ENCODE measurements at regions not wholly inside any gene's neighbourhood (a gene's known extent, or its start where the extent isn't known, plus 50 kb on each side); places are given as distances from the start of the nearest gene placed in this dataset.

- peak; percentile 81 for DNase-seq
Observed at GRCh38 chr6:25070547-25071366, 135.0 kb upstream of the RIPOR2 start.

GRCh38 chr6:25078141-25078540 lies 142.4 kb upstream of the RIPOR2 start:
- DNase-seq, result no peak

- DNase-seq, result no peak
Observed at GRCh38 chr6:25083784-25084507, 148.2 kb upstream of the RIPOR2 start.

- DNase-seq, result no peak
Observed at GRCh38 chr6:25084508-25084833, 148.7 kb upstream of the RIPOR2 start.

DNA sequence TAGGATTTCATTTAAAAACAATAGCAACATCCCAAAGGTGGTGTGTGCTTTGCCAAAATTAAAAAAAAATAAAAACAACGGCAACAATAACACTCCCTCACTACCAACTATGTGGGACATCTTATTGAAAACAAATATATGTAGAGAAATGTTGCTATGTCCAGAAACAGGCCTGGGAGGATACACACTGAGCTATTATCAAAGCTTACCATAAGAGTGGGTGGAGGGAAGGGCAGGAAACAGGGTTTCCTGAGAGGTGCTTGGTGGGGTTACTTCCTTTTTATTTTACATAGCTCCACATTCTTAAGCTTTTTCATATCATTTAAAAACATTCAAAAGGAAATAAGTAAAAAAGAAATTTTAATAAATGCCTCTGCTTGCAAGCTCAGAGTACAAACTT lies 150.0 kb upstream of the RIPOR2 start:
- DNase-seq, result peak; percentile 3

- DNase-seq, result no peak
Observed at GRCh38 chr6:25086500-25087091, 150.8 kb upstream of the RIPOR2 start.

- no peak for DNase-seq
Observed at GRCh38 chr6:25088513-25088912, 152.8 kb upstream of the RIPOR2 start.

GRCh38 chr6:25089442-25089841 lies 153.7 kb upstream of the RIPOR2 start:
- DNase-seq, result no peak

- DNase-seq, result no peak
Observed at GRCh38 chr6:25094726-25095125, 159.0 kb upstream of the RIPOR2 start.

DNA sequence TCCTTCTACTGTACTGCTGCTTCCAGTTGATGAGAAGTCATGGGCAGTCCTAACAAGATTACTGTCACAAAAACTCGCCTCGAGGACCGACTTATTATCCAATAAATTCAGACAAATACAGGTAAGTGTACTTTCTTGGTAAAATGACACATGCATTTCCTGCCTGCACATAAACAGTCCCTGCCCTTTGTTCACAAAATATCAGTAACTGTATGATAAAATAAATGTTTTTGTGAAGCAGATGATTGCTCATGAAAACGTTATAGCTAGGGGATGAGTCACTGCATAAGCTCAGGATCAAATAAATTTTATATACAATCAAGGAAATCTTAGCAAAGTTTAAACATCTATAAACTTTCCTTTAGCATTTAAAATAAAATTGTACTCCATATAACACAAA lies 164.5 kb upstream of the RIPOR2 start:
- DNase-seq, result no peak

DNA sequence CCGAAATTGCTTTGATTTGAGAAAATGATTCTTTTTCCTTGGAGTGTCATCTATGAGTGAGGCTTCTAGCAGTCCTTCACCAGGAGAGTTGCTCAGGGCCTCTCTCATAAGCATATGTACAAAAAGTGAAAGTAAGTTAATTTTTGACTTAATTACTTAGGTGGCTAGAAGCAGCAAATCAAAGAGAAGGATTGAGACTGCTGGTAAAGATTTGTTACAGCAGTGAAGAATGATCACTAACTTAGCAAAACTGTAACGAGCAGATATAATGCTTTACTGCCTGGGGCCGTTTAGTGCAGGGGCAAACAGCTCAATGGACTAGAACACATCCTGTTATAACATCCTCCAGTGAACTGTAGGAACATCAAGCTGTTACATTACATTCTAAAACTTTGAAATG lies 167.8 kb upstream of the RIPOR2 start:
- DNase-seq, result no peak

- no peak for DNase-seq
Observed at GRCh38 chr6:25105070-25105925, 169.5 kb upstream of the RIPOR2 start.

- no peak for DNase-seq
Observed at GRCh38 chr6:25107218-25107617, 171.5 kb upstream of the RIPOR2 start.

DNA sequence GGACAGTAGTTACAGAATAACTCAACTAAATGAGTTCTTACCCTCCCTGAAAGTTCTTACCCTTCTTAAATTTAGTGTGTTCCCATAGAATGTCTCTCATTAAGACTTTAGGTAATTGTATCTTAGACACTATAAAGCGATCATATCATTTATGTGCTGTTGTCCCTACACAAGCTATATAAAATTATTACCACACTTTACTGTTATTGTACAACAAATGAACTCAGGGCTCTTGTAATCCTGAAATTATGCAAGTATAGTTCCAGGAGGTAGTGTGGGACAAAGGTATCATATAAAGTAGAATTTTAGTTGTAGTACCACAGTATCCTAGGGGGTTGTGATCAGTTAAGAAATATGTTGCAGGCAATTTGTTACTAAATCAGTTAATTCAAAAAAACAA lies 167.4 kb upstream of the CARMIL1 start:
- DNase-seq, result no peak

- no peak for DNase-seq
Observed at GRCh38 chr6:25112322-25112773, 166.8 kb upstream of the CARMIL1 start.

DNA sequence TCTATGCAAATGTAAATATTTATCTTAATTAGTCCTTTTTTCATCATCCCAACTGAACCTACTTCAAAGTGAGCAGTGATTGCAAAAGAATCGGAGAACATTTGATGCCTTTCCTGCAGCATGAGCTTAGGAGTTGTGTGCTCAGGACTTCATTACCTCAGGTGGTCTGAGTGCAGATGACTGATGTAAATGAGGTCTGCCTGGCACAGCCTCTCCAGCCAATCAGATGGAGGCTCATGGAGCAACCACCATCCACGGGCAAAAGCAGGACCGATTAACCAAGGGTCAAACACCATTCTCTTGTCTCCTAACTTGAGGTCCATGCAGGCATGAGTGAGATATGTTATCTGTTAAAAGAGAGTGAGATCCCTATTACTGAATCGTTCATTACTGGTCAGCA lies 165.7 kb upstream of the CARMIL1 start:
- no peak for DNase-seq

DNA sequence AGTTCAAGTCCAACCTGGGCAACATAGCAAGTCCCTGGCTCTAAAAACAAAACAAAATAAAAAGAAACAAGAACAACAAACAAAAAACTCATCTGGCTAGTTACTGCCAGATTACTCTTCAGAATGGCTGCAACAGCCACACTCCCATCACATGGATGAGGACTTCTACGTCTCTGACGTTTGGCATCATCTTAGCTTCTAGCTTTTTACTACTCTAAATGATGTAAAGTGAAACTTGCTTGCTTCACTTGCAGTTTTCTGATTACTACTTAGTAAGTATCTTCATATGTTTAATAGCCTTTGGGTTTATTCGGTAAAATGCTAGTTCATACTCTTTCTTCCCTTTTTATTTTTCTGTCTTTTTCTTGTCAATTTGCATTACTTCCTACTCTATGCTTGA lies 161.1 kb upstream of the CARMIL1 start:
- DNase-seq, result no peak

- no peak for DNase-seq
Observed at GRCh38 chr6:25121186-25121585, 158.0 kb upstream of the CARMIL1 start.

DNA sequence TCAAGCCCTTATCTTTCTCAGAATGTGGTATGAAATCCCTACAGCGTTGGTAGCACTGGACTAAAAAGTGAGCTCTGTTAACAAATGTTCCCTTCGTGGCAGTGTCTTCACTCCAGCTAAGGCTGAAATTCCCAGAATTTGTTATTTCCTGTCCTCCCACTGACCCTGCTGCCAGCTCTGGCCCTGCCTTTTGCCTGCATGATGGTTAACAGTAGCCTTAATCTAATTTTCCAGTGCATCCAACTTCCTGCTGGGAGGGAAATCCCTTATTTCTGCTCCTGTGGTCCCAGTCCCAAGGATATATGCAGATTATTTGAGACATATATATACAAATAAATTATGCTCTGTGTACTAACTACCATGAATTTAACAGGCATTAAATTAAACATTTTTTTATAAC lies 157.2 kb upstream of the CARMIL1 start:
- DNase-seq, result no peak

DNA sequence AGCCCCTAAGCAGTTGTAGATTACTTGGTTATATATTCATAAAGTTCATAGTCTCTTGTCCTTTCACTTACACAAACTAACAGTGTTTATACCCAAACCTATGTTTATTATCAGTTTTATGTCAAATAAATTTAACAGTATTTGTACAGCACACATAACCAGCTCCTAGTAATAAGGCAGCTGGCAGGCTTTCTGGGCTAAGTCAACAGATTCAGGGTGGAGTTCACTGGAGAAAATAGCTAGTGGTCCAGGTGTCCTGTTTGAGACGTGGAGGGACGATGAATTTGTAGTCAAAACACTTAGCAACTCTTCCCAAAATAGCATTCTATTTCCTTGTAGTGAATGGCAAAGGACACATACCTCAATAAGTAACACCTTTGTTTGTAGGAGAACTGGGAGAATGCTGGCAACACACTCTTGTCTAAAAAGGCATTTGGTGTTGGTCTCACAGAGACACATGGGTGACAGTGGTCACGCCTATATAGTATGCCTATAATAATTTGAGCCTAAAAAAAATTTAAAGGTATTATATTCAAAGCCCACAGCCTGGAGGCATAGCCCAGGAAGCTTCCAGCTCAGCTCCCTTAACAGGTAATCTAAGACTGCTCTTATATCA lies 156.4 kb upstream of the CARMIL1 start:
- DNase-seq, result no peak

GRCh38 chr6:25124216-25124715 lies 154.9 kb upstream of the CARMIL1 start:
- no peak for DNase-seq

DNA sequence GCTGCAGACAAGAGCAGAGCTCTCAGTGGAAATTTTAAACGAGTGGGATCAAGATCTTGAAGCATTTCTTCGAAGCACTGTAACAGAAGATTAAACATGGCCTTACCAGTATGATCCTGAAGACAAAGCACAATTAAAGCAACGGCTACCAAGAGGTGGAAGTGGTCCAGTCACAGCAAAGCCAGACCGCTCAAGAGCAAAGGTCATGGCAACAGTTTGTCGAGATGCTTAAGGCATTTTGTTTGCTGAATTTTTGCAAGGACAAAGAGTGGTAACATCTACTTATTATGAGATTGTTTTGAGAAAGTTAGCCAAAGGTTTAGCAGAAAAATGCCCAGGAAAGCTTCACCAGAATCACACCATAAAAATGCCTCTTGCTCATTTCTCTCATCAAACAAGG lies 153.4 kb upstream of the CARMIL1 start:
- DNase-seq, result no peak

Data from central memory CD4-positive, alpha-beta T cell (primary cell).